Mesenchymal stem cell (in vitro differentiated cells and primary cell): ENCODE measurements at regions not wholly inside any gene's neighbourhood (a gene's known extent, or its start where the extent isn't known, plus 50 kb on each side); places are given as distances from the start of the nearest gene placed in this dataset.

Experiments
- DNase-seq: peaks from one replicate; pipeline ENCODE4 v3.0.0-alpha.2; 2013
- H2AFZ ChIP-seq: one replicate; pipeline ENCODE4 v1.6.1; 2013; ENCODE audit warnings: low read depth, mild to moderate bottlenecking, control low read depth, inconsistent platforms, low read length, moderate library complexity
- H2AK5ac ChIP-seq: 2 replicates; pipeline ENCODE4 v1.6.1; 2013; ENCODE audit warnings: low read length, moderate library complexity, mild to moderate bottlenecking, inconsistent platforms; ENCODE audit not compliant: severe bottlenecking
- H2BK120ac ChIP-seq: one replicate; pipeline ENCODE4 v1.6.1; 2013; ENCODE audit warnings: low read depth, mild to moderate bottlenecking, inconsistent platforms, low read length, moderate library complexity
- H2BK12ac ChIP-seq, 2 experiments: one replicate each; pipeline ENCODE4 v1.6.1; 2013; ENCODE audit warnings: inconsistent platforms in 2 of 2, low read length in 2 of 2, mild to moderate bottlenecking in 2 of 2, moderate library complexity in 2 of 2, control low read depth in 1 of 2
- H2BK15ac ChIP-seq: one replicate; pipeline ENCODE4 v1.6.1; 2013; ENCODE audit warnings: mild to moderate bottlenecking, low read depth, inconsistent platforms; ENCODE audit not compliant: poor library complexity, severe bottlenecking
- H2BK5ac ChIP-seq: 2 replicates; pipeline ENCODE4 v1.6.1; 2013; ENCODE audit warnings: low read depth, mild to moderate bottlenecking, low read length, control low read depth, inconsistent platforms; ENCODE audit not compliant: poor library complexity, severe bottlenecking
- H3K14ac ChIP-seq, 2 experiments: one replicate each; pipeline ENCODE4 v1.6.1; 2013; ENCODE audit warnings: inconsistent platforms in 2 of 2, low read length in 2 of 2, control low read depth in 1 of 2, mild to moderate bottlenecking in 1 of 2, moderate library complexity in 1 of 2
- H3K18ac ChIP-seq, 2 experiments: one replicate each; pipeline ENCODE4 v1.6.1; 2013; ENCODE audit warnings: inconsistent platforms in 2 of 2, low read length in 2 of 2, control low read depth in 1 of 2, low read depth in 1 of 2, mild to moderate bottlenecking in 1 of 2
- H3K23ac ChIP-seq, 2 experiments: one replicate each; pipeline ENCODE4 v1.6.1; 2013; ENCODE audit warnings: inconsistent platforms in 2 of 2, low read length in 2 of 2, mild to moderate bottlenecking in 2 of 2, moderate library complexity in 2 of 2, control low read depth in 1 of 2
- H3K27ac ChIP-seq: 2 replicates; pipeline ENCODE4 v1.5.1; 2013; ENCODE audit warnings: mild to moderate bottlenecking, moderate library complexity, low read length, control low read depth, inconsistent platforms; ENCODE audit not compliant: poor library complexity, severe bottlenecking
- H3K27me3 ChIP-seq, 2 experiments: 2 replicates each; pipeline versions ENCODE4 v1.6.1 to v1.7.0; 2013; ENCODE audit warnings: low read length in 2 of 2, mild to moderate bottlenecking in 2 of 2, moderate library complexity in 2 of 2, control low read depth in 1 of 2, inconsistent platforms in 1 of 2; ENCODE audit not compliant: control insufficient read depth in 1 of 2, insufficient read depth in 1 of 2
- H3K36me3 ChIP-seq, 2 experiments: 2 replicates each; pipeline versions ENCODE4 v1.6.1 to v1.7.0; 2013; ENCODE audit warnings: low read length in 2 of 2, control low read depth in 1 of 2, inconsistent platforms in 1 of 2, low read depth in 1 of 2, mild to moderate bottlenecking in 1 of 2; ENCODE audit not compliant: insufficient read depth in 2 of 2, control insufficient read depth in 1 of 2
- H3K4ac ChIP-seq, 2 experiments: one replicate each; pipeline ENCODE4 v1.6.1; 2013; ENCODE audit warnings: inconsistent platforms in 2 of 2, low read length in 2 of 2, mild to moderate bottlenecking in 2 of 2, moderate library complexity in 2 of 2, control low read depth in 1 of 2, low read depth in 1 of 2
- H3K4me1 ChIP-seq: 2 replicates; pipeline ENCODE4 v1.6.1; 2013; ENCODE audit warnings: low read depth, low read length, control low read depth; ENCODE audit not compliant: control insufficient read depth, insufficient read depth
- H3K4me2 ChIP-seq: 2 replicates; pipeline ENCODE4 v1.6.1; 2013; ENCODE audit warnings: low read length, mild to moderate bottlenecking, inconsistent platforms; ENCODE audit not compliant: poor library complexity, severe bottlenecking
- H3K4me3 ChIP-seq, 2 experiments: 2 replicates each; pipeline versions ENCODE4 v1.5.1 to v1.7.0; 2013; ENCODE audit warnings: low read length in 2 of 2, mild to moderate bottlenecking in 2 of 2, control low read depth in 1 of 2, low read depth in 1 of 2; ENCODE audit not compliant: insufficient read depth in 1 of 2
- H3K79me1 ChIP-seq: replicated peaks from 2 replicates; pipeline ENCODE4 v1.6.1; 2013; ENCODE audit warnings: mild to moderate bottlenecking, control low read depth, low read length, inconsistent platforms; ENCODE audit not compliant: poor library complexity, severe bottlenecking
- H3K9ac ChIP-seq: 2 replicates; pipeline ENCODE4 v1.7.0; 2013; ENCODE audit warnings: mild to moderate bottlenecking, low read length, moderate library complexity
- H3K9me3 ChIP-seq: 2 replicates; pipeline ENCODE4 v1.7.0; 2013; ENCODE audit warnings: mild to moderate bottlenecking, low read length; ENCODE audit not compliant: control insufficient read depth
- H4K8ac ChIP-seq: one replicate; pipeline ENCODE4 v1.6.1; 2013; ENCODE audit warnings: inconsistent platforms, mild to moderate bottlenecking, low read length, moderate library complexity
- H4K91ac ChIP-seq: one replicate; pipeline ENCODE4 v1.6.1; 2013; ENCODE audit warnings: mild to moderate bottlenecking, low read length, inconsistent platforms
- WGBS: methylation state at CpG from one replicate; pipeline ENCODE4 v1.1.7; 2013; ENCODE audit warnings: mixed read lengths; 5-methylcytosine and 5-hydroxymethylcytosine counted together

- H3K4me1 ChIP-seq, result no peaks in the 10 kb centered on the region
- DNase-seq, result no peak
- no peaks in the 10 kb centered on the region for H3K27me3 ChIP-seq
- H3K4me3 ChIP-seq, result no peak overlapping the region
- no peak overlapping the region for H3K9ac ChIP-seq
- WGBS, result 94% methylated on average over 15 of the region's 16 CpGs
- H3K9me3 ChIP-seq, result no peaks in the 10 kb centered on the region
- H2AK5ac ChIP-seq, result no peak overlapping the region
- no peak overlapping the region for H2BK12ac ChIP-seq
- H3K36me3 ChIP-seq, result no peaks in the 10 kb centered on the region
- H3K27ac ChIP-seq, result no peak overlapping the region
- H3K4ac ChIP-seq, result no peak overlapping the region
- no peak overlapping the region for H2AFZ ChIP-seq
- no peak overlapping the region for H2BK5ac ChIP-seq
- H4K91ac ChIP-seq, result no peak overlapping the region
- H3K23ac ChIP-seq, result no peak overlapping the region
- no peak overlapping the region for H3K14ac ChIP-seq
- no peak overlapping the region for H3K4me2 ChIP-seq
- no peaks in the 10 kb centered on the region for H3K79me1 ChIP-seq
- H2BK120ac ChIP-seq, result no peak overlapping the region
- no peak overlapping the region for H3K18ac ChIP-seq
- H4K8ac ChIP-seq, result no peak overlapping the region
- no peak overlapping the region for H2BK15ac ChIP-seq
Measured at GRCh38 chr9:21638104-21638503, 156.0 kb upstream of the IFNE start.

- Histone ChIP-seq H2AK5ac (no peak overlapping the region), H2BK15ac (no peak overlapping the region), H2BK12ac (no peak overlapping the region), H3K9ac (no peak overlapping the region), H2BK120ac (no peak overlapping the region), H4K91ac (no peak overlapping the region), H3K4ac (no peak overlapping the region), H3K4me2 (no peak overlapping the region), H3K4me3 (no peak overlapping the region), H3K36me3 (no peaks in the 10 kb centered on the region), H3K23ac (no peak overlapping the region), H3K27ac (no peak overlapping the region), H4K8ac (no peak overlapping the region), H3K18ac (no peak overlapping the region), H3K14ac (no peak overlapping the region), H2AFZ (no peak overlapping the region), H3K4me1 (no peaks in the 10 kb centered on the region), H2BK5ac (no peak overlapping the region), H3K79me1 (no peaks in the 10 kb centered on the region), H3K27me3 (no peaks in the 10 kb centered on the region), H3K9me3 (peaks cover 3% of the 10 kb centered on the region)
- WGBS, result 91% methylated on average over 3 of the region's 3 CpGs
- no peak for DNase-seq
Measured at GRCh38 chr9:21653091-21653490, 149.3 kb upstream of the MTAP start.

GRCh38 chr9:21653589-21653988 is 148.8 kb upstream of the MTAP start:
- H3K79me1 ChIP-seq, result no peaks in the 10 kb centered on the region
- no peak overlapping the region for H4K8ac ChIP-seq
- H3K4me2 ChIP-seq, result no peak overlapping the region
- no peak overlapping the region for H3K14ac ChIP-seq
- no peak overlapping the region for H2BK15ac ChIP-seq
- no peak for DNase-seq
- no peak overlapping the region for H3K18ac ChIP-seq
- WGBS, result 100% methylated on average over 1 of the region's 1 CpG
- H3K23ac ChIP-seq, result no peak overlapping the region
- H3K36me3 ChIP-seq, result no peaks in the 10 kb centered on the region
- no peaks in the 10 kb centered on the region for H3K9me3 ChIP-seq
- H3K4me1 ChIP-seq, result no peaks in the 10 kb centered on the region
- no peak overlapping the region for H3K4me3 ChIP-seq
- no peak overlapping the region for H2AK5ac ChIP-seq
- H2AFZ ChIP-seq, result no peak overlapping the region
- no peak overlapping the region for H3K27ac ChIP-seq
- H3K27me3 ChIP-seq, result no peaks in the 10 kb centered on the region
- no peak overlapping the region for H2BK5ac ChIP-seq
- H2BK12ac ChIP-seq, result no peak overlapping the region
- H2BK120ac ChIP-seq, result no peak overlapping the region
- no peak overlapping the region for H3K9ac ChIP-seq
- H3K4ac ChIP-seq, result no peak overlapping the region
- no peak overlapping the region for H4K91ac ChIP-seq

- Histone ChIP-seq H2AK5ac (no peak overlapping the region), H3K18ac (no peak overlapping the region), H3K4me3 (peak overlapping the region in 1 of 2 experiments; percentile 48), H3K4me1 (no peaks in the 10 kb centered on the region), H3K4me2 (no peak overlapping the region), H3K27me3 (no peaks in the 10 kb centered on the region), H3K4ac (no peak overlapping the region), H2BK5ac (no peak overlapping the region), H4K8ac (no peak overlapping the region), H4K91ac (no peak overlapping the region), H3K36me3 (no peaks in the 10 kb centered on the region), H3K27ac (no peak overlapping the region), H3K14ac (no peak overlapping the region), H3K23ac (no peak overlapping the region), H3K79me1 (no peaks in the 10 kb centered on the region), H2BK120ac (no peak overlapping the region), H2AFZ (no peak overlapping the region), H2BK12ac (no peak overlapping the region), H3K9me3 (no peaks in the 10 kb centered on the region), H3K9ac (peak overlapping the region; percentile 68), H2BK15ac (no peak overlapping the region)
- DNase-seq, result no peak
- WGBS, result 88% methylated on average over 2 of the region's 2 CpGs
Measured at GRCh38 chr9:21656776-21657674, 145.4 kb upstream of the MTAP start.
